Activated CD8-positive, alpha-beta memory T cell treated with anti-CD3 and anti-CD28 coated beads, Interleukin-2, amount 50 U/mL, for 48 hours (primary cell): ENCODE measurements at regions not wholly inside any gene's neighbourhood (a gene's known extent, or its start where the extent isn't known, plus 50 kb on each side); places are given as distances from the start of the nearest gene placed in this dataset.

Source experiments
- DNase-seq: peaks from one replicate; pipeline ENCODE4 v3.0.0-alpha.2; 2020

DNA sequence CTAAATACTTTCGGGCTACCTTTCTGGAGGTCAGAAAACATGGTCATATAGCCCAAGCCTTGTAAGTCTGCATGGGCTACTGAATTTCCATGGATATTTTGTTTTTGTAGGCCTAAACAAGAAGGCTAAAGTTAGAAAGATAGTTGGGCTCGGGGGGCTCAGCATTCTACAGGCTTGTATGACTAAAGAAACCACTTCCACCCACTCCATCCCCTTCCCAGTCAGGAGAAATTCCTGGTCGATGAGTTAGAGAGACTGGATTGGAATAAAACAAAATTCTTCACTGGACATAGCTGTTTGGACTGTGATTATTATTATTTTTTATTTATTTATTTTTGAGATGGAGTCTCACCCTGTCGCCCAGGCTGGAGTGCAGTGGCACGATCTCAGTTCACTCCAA is 539.4 kb upstream of the TNP1 start:
- DNase-seq, result no peak

DNA sequence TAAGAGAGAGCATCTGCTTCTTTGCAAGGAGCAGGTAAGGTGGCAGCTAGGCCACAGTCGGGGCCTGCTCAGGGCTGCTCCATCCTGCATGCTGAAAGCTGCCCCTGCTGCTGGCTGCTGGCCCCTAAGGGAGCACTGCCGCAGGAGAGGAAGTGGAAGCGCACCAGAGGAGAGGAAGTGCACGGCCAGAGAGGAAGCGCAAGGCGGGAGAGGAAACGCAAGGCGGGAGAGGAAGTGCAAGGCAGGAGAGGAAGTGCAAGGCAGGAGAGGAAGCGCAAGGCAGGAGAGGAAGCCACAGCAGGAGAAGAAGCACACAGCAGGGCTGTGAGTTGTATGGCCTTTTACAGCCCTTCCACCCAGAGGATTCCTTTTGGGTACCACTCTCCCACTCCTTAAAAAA is 539.0 kb upstream of the TNP1 start:
- DNase-seq, result no peak

DNA sequence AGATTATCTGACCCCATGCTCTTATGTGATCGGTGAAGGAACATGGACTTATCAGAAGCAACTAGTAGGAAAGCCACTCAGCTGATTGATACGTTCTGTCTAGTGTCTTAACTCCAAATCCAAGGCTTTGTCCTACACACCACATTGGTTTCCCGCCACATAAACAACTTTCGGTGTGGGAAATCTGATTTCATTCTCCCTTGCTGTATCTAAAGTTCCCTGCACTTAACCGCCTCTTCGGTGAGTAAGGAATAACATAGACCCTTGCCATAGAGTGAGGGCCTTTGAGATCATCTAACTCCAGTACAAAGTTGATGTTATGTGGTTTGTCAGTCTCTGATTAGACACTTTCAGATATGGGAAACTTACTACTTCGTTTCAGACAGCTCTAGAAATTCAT is 538.2 kb upstream of the TNP1 start:
- no peak for DNase-seq

DNA sequence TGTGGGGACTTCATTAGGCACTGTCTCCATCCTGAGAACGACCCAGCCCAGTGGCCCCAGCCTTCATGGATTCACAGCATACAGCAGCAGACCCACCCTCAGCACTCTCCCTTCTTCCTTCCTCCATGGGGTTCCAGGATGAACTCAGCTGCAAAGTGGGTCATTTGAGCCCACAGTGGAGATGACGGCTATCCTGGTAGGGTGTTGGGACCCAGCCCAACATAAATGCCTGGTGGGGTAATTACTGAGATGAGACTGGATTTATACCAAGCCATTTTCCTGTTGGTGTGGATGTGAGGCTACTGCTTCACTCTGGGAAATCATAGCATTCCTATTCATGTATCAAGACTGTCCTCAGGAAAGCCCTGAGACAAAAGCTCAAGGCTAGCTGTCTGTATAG is 536.7 kb upstream of the TNP1 start:
- DNase-seq, result no peak

DNA sequence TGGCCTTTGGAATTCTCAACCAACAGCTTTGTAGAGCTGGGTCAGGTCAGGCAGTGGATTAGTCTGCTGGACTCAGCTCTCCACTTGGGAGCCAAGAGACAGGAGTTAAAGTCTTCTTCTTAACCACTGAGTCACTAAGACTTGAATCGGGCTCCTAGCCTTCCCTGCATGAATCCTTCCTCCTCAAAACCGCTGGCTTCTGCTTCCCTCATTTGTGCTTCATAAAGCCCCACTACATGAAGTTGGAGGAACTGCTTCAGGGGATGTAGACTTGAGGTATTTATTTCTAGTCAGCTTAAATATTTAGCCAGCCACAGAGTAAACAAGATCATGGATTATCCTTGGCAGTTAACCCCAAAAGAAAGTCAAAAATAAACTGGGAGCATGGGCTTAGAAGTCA is 536.3 kb upstream of the TNP1 start:
- DNase-seq, result no peak

DNA sequence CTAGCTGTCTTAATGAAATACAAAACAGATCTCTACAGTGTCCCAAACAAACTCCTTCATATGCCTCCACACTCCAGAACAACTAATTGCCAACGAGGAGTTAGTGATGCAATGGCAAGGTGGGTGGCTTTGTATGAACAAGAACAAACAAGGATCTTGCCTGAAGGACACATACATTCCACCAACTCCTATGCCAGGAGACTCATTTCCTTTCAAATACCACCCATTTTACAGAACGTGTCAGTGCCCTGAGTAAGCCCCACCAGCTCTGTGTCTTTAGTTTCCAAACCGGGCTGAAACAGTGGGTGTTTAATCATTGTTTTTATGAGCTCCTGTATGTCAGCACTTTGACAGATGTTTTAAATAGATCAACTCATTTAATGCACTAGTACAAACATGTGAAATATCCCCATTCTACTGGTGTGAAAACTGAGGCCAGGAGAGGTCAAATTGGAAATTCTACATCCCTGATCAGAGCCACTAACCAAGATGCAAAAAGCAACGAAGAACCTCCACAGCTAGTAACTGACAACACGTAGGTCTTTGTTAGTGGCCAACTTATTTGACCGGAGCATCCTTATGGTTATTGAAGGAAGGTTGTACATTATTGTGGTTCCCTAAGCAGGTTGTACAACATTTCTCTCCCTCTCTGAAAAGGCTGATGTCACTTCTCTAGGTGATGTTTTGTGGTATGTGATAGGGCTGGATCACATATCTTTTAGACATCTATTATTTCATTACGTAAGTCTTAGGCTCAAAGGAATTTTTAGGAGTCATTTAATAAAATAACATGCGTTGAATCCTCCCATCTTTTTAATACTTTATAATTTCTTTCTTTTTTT is 534.9 kb upstream of the TNP1 start:
- DNase-seq, result no peak

DNA sequence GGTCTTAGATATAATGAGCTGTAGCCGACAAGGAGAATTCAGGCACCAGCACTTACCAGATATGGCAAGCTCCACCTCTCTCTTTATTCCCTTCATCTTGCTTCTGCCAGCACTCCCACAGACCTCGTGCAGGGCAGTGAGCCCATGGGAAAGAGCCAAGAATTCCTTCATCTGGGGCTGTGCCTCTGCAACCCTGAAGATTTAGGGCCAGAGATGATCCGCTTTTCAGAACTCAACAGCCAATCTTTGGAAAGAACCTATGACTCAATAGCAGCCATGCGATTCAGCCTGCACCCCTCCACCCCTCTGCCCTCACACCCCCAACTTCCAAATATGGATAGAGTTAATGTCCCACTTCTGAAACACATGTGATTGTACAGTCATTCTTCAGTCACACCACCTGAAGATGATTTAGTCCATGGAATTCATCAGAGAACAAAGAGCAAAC is 533.7 kb upstream of the TNP1 start:
- no peak for DNase-seq

DNA sequence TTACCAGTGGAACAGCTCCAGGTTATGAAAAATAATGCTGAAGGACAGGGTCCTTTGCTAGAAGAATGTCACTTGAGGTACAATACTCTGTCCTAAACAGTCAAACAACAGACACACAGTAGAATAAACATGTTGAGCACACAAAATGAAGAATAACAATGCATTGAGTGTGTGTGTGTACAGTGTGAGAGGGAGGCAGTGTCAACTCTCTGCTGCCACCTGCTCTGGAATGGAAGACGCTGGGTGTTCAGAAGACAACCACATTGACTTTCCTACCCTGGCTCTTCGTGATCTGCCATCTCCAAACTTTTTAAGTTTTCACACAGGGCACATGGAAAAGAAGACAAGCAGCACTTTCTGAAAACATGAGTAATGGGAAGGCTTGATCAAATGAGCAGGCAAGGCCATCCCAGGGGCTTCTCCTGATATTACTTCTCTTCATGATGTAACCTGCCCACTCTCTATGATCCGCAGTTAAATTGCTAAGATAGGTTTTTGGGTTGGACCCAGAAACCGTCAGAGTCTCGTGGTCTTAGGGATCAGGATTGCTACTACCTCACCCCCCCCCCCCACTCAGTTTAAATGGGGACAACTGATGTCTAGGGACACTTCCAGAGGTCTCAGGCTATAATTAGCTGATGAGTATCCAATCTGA is 533.2 kb upstream of the TNP1 start:
- DNase-seq, result no peak

DNA sequence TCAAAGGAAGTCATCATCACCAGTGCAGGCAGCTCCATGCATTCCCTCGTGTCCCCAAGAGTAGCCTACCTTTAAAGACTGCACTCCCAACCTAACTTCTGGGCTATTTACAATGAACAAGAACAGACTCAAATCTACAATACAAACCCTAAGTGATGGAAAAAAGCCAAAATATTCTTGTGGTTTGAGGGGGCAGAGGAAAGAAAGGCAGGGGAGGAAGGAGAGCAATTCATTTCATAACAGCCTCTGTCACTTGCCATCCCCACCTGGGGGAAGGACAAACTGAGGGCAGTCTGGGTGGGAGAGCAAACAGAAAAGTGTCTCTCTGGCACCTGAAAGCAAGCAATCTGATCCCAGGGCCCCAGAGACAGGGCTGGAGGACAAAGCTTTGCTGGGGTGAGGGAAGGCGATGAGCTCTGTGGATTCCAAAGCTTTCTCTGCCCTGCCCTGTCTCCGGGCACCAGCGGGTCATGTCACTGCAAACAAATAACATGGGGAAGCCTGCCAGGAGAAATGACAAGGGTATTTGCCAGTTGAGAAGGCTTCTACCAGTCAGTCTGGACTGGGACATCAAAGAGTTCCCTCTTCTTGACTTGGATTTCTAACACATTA is 528.0 kb upstream of the TNP1 start:
- no peak for DNase-seq

DNA sequence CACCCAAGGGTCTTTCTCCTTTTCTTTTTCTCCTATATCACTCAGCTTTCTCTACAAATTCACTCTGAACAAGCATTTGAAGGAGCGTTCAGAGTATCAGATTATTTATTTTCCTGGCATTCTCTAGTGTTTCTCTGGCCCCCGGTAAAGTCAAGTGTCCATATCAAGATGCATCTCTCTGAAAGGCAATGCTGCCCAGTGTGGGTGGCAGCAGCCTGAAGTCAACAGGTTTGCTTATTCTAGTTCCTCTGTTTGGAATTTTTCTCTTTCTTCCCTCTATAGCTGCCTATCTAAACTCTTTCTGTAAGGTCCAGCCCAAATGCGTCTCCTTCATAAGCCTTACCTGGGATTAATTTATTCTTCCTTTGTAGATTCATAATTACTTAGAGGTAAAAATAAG is 526.2 kb upstream of the TNP1 start:
- DNase-seq, result no peak

DNA sequence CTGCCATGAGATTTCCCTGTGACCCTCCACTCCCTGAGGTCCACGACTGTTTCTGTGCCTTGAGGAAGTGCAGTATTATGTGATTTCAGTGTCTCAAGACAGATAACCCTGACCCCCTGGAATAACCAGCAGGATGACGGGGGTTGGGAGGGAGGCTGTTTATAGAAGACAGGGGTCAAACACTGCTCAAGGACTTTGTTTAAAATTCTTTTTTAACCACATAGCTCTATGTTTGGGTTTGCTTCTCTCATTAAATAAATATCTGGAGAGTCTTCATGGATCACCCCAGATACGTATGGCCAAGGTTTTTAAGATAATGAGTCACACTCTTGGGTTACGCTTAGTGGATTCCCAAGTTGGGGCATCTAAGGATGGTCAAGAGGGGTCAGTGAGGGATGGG is 523.8 kb upstream of the TNP1 start:
- no peak for DNase-seq

DNA sequence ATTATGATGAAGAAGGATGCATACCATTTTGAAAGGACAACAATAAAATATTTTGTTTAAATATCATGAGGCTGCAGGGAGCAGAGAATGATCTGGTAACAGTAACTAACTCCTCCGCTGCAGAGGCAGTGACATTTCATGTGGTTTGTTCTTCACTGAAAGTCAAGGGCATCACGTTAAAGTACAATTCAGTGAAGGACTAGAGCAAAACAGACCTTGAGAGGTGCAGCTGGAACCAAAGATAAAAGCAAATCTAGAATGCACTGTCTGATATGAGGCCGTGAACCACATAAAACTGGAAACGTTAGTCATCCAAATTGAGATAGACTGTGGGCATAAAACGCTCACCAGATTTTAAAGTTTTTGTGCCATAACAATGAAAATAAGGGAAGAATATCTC is 522.9 kb upstream of the TNP1 start:
- no peak for DNase-seq

DNA sequence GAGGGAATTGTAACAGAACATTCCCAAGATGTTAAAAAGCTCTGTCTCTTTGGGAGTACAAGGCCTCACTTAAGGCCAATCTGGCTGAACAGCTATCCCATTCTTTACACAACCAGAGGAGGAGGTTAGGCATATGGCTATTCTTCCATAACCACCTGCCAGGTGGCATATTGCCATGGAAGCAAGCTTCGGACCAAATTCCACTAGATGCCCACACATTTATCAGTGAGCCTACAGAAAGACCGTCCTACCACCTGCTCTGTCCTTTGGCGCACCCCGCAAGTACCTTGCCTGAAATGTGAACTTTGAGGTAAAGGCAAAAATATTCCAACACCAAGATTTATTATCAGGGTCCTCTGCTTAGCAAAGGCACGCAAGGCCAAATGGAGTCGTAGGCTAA is 519.9 kb upstream of the TNP1 start:
- DNase-seq, result no peak

DNA sequence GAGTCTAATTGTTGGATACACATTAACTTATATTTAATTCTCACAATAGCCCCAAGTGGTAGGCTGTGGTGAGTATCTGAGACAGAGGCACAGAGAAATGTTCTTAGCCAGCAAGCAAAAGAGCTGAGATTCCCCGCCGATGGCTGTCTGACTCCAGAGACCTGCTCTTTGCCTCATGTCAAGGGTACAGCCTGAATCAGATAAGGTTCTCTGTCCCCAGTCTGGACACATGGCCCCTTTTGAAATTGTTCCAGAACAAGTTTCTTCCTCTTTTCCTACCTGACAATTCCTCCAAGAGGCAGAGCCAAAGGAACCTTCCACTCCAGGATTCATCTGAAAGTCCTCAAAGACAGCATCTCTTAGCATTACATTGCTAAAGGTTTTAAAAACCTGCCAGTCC is 512.9 kb upstream of the TNP1 start:
- DNase-seq, result no peak

DNA sequence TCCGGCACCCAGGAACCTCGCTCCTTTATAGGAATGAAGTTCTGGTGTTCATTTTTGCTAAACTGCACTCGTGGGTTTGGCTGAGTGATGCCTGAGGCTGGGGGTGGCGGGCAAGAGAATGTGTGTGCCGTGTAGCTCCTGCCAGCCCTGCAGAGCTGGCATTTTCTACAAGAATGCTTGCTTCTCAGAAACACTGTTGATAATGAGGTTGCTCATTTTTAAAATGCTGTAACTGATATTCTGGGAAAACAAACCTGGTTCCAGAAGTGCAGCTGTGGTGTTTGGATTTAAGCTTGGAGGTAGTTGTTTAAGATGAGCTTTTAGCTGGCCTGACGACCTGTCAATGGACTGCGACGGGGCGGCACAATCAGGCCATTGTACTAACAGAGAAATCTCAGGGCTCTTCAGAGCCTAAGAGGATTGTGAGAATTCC is 511.9 kb upstream of the TNP1 start:
- DNase-seq, result no peak

DNA sequence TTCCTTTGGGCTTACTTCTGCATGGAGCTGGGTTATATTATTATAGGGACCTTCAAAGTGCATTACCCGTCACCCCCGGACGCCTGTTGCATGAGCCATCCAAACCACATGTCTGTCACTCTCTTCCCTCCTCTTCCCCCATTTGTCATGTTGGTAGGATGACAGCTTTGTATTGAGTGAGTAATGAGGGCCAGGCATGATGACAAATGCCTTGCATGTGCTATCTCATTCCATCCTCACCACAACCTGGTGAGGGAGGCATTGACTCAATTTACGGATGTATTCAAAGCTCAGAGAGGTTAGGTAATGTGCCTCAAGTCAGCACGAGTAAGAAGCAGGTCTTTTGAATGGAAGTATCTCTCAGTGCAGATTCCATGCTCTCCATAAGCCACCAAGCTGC is 510.5 kb upstream of the TNP1 start:
- DNase-seq, result no peak

DNA sequence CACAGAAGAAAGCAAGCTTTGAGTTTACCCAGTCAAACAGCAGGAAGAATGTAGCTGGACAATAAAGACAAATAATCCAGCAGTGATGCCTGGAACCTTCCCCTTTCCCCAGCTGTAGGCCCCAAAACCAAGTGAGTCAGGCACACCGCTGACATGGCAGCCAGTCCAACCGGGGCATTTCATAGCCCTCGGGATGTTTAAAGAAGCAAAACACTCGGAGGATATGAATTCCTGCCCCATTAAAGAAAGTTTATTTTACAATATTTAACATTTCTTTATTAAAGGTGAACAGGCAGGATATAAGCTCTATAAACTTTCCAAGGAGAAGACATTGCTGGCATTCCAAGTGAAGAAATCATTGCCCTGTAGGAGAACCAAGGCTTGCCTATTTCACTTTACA is 507.6 kb upstream of the TNP1 start:
- DNase-seq, result no peak

DNA sequence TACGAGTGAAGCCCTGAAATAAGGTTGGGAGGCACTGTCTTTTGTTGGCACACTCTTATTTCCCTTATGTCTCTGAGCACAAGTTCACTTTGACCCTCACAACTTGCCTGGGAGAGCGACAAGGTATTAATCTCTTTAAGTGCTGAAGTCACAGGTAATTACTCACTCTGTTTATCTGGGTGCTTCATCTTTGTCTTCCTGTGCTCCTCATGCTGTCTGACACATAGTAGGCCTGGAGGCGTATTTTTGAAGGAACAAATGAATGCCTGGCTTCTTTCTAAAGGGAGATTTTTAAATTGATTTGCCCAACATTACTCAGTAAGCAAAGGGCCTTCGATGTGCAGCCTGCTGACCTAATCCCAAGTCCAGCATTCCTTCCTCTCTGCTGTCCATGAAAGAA is 507.1 kb upstream of the TNP1 start:
- DNase-seq, result no peak

DNA sequence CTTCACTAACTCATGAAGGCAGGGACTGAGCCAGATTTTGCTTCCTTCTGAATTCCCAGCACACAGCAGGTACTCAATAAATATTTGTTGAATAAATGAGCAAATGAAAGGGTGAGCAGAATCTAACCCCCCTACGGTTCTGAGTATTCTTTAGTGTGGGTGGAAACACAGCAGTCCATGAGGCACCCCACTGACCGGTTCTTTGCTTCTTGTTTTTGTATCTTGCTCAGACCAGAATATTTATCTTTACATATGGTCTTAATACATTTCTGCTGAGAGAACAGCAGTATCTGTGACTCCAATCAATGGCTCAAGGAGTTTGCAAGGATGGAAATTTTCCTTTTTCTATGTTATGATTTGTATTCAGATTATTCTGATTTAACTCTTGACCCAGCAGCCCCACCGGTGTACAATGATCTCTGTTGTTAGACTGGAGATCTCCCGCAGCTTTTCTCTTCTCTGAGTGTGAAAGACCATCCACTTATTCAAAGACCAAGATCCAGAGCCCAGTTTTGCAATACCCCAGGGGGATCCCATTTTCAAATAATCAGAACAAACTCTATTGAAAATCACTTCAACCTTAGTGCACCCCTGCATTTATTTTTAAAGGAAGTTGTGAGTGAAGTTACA is 506.5 kb upstream of the TNP1 start:
- no peak for DNase-seq

DNA sequence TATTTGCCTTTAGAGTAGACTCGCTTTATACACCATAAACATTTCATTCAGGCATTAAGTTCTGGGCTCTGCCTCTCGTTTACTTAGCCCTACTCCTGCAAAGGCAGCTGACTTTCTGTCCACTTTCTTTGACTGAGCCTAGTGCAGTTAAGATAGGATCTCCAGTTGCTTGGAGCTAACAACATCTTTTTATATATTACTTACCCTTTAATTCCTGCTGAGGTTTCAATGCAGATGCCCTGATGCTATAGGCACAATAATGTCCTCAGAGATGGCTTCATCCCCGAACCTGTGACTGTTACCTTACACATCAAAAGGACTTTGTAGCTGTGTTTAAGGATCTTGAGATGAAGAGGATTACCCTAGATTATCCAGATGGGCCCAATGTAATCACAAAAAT is 505.8 kb upstream of the TNP1 start:
- DNase-seq, result no peak

DNA sequence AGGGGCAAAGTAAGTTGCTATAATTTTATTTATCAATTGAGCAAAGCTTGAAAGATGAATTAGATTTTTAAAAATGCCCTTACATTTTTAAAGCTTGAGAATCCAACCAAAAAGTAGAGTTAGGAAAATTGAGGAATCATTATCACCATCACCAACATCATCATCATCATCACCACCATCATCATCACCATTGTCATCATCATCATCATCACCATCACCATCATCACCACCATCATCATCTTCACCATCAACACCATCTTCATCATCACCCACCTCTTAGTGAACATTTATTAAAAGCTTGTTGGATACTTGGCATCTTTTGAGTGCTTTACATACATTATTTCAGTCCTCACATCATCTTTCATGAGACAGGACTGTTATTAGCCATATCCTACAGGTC is 504.4 kb upstream of the TNP1 start:
- DNase-seq, result no peak

DNA sequence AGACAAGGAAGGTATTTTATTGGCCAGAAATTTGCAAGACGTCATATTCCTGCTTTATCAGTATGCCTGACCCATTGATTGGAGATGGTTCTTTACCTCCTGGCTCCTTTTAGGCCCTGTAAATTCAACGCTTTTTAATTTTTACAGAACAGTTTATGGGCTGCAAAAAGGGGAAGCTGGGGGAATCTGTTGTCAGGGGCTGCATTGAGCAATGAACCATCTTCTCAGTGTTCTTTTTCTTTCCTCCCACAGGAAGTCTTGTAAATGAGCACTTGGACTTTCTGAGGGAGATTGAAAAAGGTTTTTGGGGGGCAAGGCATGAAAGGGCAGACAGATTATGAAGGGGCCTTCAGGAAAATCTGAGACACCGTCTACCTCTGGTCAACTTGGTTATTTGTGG is 503.6 kb upstream of the TNP1 start:
- DNase-seq, result no peak

DNA sequence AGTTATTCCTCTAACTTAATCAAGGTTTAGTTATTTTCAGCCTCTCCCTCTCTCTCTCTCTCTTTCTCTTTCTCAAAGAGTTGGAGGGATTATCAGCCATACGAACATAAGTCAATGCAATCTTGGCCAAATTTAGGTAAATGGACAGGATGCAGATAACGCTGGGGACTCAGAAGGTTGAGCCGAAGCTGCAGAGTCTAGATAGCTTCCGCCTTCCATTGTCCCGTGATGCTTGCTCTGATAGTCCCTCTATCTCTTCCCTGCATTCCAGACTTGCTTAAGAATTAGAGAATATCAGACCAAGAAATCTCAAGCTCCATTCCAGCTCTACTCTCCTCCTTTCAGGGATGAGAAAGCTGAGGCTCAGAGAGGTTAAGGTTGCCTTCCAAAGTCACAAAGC is 502.8 kb upstream of the TNP1 start:
- DNase-seq, result no peak

DNA sequence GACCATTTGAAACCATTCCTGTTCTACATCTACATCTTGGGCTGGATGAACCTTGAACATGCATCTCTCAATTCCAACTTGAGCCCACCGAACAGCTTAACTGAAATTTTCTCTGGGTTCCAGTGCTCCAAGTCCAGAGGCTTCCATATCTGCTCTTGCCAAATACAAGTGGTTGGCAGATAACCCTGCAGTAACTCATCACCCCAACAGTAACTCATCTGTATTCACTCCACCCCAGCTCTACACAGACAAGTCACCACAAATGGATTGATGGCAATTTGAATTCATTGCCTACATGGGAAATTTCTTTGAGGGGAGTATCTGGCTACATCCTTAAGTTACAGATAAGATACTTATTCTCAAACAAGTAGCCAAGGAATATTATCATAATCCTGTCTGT is 502.4 kb upstream of the TNP1 start:
- DNase-seq, result no peak
